Adrenal gland (tissue), 9 donors: ENCODE measurements at regions not wholly inside any gene's neighbourhood (a gene's known extent, or its start where the extent isn't known, plus 50 kb on each side); places are given as distances from the start of the nearest gene placed in this dataset.
A peak's percentile ranks its signal among the peaks of the same experiment; 100 is the strongest.

Experiments used
- DNase-seq, 7 donors: peaks; one replicate each; pipeline ENCODE4 v3.0.0-alpha.2; 2019 to 2020
- H3K27ac ChIP-seq, 5 donors: fragments of 200-600 bp; sonication (generic) in 4 of 5; 1 replicate in 3 of 5; 2 replicates in 2 of 5; pipeline versions ENCODE4 v1.5.1 to v1.8.0; 2016 to 2020; ENCODE audit warnings: mild to moderate bottlenecking in 1 of 5
- H3K27me3 ChIP-seq: fragments of 200-600 bp; 2 replicates; pipeline ENCODE4 v1.8.0; 2021
- H3K36me3 ChIP-seq, 2 donors: fragments of 200-600 bp; replicated peaks in 1 of 2; 1 replicate in 1 of 2; 2 replicates in 1 of 2; pipeline versions ENCODE4 v1.5.1 to v1.8.0; 2018 to 2022
- H3K4me1 ChIP-seq, 2 donors: fragments of 200-600 bp; replicated peaks in 1 of 2; 1 replicate in 1 of 2; 2 replicates in 1 of 2; pipeline versions ENCODE4 v1.5.1 to v1.8.0; 2018 to 2021
- H3K4me3 ChIP-seq, 4 donors: fragments of 200-600 bp; sonication (generic) in 3 of 4; one replicate each; pipeline ENCODE4 v1.5.1; 2016 to 2018
- H3K9me3 ChIP-seq, 3 donors: fragments of 200-600 bp; sonication (generic) in 1 of 3; replicated peaks in 1 of 3; 1 replicate in 2 of 3; 2 replicates in 1 of 3; pipeline versions ENCODE4 v1.5.1 to v1.8.0; 2016 to 2021
- CTCF ChIP-seq, 6 experiments: fragments of 450-650 bp in 4 of 6; fragments of 200-600 bp in 2 of 6; sonication (generic) in 1 of 6; IDR thresholded peaks; 1 replicate in 5 of 6; 2 replicates in 1 of 6; pipeline versions ENCODE4 v1.5.1 to v1.8.0; 2016 to 2021; ENCODE audit warnings: antibody characterized with exemption in 6 of 6, mild to moderate bottlenecking in 2 of 6, moderate library complexity in 1 of 6
- POLR2A ChIP-seq, 2 donors: fragments of 450-650 bp; IDR thresholded peaks; one replicate each; pipeline ENCODE4 v1.6.1; 2017; ENCODE audit warnings: antibody characterized with exemption in 2 of 2, mild to moderate bottlenecking in 2 of 2, moderate library complexity in 1 of 2
- WGBS, 4 donors: extraction: QIAGEN DNeasy Blood & Tissue Kit in 2 of 4; methylation state at CpG; one replicate each; pipeline versions ENCODE4 v1.1.5 to v1.1.7; 2013 to 2017; 5-methylcytosine and 5-hydroxymethylcytosine counted together
- intact Hi-C, 2 donors: fragments of 100-400 bp; cut with DNase I; formaldehyde crosslinking; loops; one replicate each; pipeline versions ENCODE4 v1.14.1 to v1.15.0; 2022 to 2023
- donor health status: healthy with polysubstance abuse.
- donor health status: Bipolar disorder and iron deficiency.
- donor health status: DM: yes; HTN: yes; CAD: no.
- donor health status: DM: no; HTN: no; CAD: no.
- donor health status: DM: no; HTN: no; CAD: no.

GRCh38 chr13:39810091-39810877 is 154.8 kb downstream of the COG6 start:
- intact Hi-C loops, result no loop called here
- DNase-seq, result no peak

GRCh38 chr13:39811051-39811450 is 155.6 kb downstream of the COG6 start:
- Histone ChIP-seq H3K36me3 (no peaks in the 10 kb centered on the region), H3K9me3 (no peaks in the 10 kb centered on the region), H3K4me3 (no peak overlapping the region), H3K27me3 (no peaks in the 10 kb centered on the region), H3K27ac (no peak overlapping the region), H3K4me1 (no peaks in the 10 kb centered on the region)
- intact Hi-C loops, result no loop called here
- DNase-seq, result peak in 2 of 7 donors; percentile 10 to 22
- no peak for TF ChIP-seq CTCF (IDR thresholded peaks at IDR 0.05)
- no peak for TF ChIP-seq POLR2A (IDR thresholded peaks at IDR 0.05)
- 76 to 90% (median 86%) methylated on average over 3 to 6 of the region's 6 CpGs for WGBS, 4 donors

More at GRCh38 chr13:39810091-39810877, 154.8 kb downstream of the COG6 start:
- 89 to 96% (median 93%) methylated on average over 9 to 10 of the region's 10 CpGs for WGBS, 4 donors
- Histone ChIP-seq H3K36me3 (no peaks in the 10 kb centered on the region), H3K4me1 (no peaks in the 10 kb centered on the region), H3K27ac (no peak overlapping the region), H3K4me3 (no peak overlapping the region), H3K27me3 (no peaks in the 10 kb centered on the region), H3K9me3 (no peaks in the 10 kb centered on the region)
- TF ChIP-seq POLR2A (IDR thresholded peaks at IDR 0.05), result no peak
- TF ChIP-seq CTCF (IDR thresholded peaks at IDR 0.05), result no peak

- TF ChIP-seq POLR2A (IDR thresholded peaks at IDR 0.05) (no peak), CTCF (IDR thresholded peaks at IDR 0.05) (no peak)
- Histone ChIP-seq H3K9me3 (no peaks in the 10 kb centered on the region), H3K4me1 (no peaks in the 10 kb centered on the region), H3K36me3 (no peaks in the 10 kb centered on the region), H3K4me3 (no peak overlapping the region), H3K27ac (no peak overlapping the region), H3K27me3 (no peaks in the 10 kb centered on the region)
- no peak for DNase-seq
- 90 to 96% (median 93%) methylated on average over 5 of the region's 5 CpGs for WGBS, 4 donors
- intact Hi-C loops, result no loop called here
Measured at GRCh38 chr13:39811696-39812095, 156.2 kb downstream of the COG6 start.

- TF ChIP-seq POLR2A (IDR thresholded peaks at IDR 0.05) (no peak), CTCF (IDR thresholded peaks at IDR 0.05) (no peak)
- intact Hi-C loops, result no loop called here
- Histone ChIP-seq H3K4me1 (no peaks in the 10 kb centered on the region), H3K4me3 (no peak overlapping the region), H3K27ac (no peak overlapping the region), H3K36me3 (no peaks in the 10 kb centered on the region), H3K27me3 (no peaks in the 10 kb centered on the region), H3K9me3 (no peaks in the 10 kb centered on the region)
- WGBS, 4 donors, result 52 to 61% (median 58%) methylated on average over 5 of the region's 5 CpGs
- DNase-seq, result no peak
Measured at GRCh38 chr13:39815345-39816111, 160.1 kb downstream of the COG6 start.
